ENCODE measurements at regions not wholly inside any gene's neighbourhood (a gene's known extent, or its start where the extent isn't known, plus 50 kb on each side); places are given as distances from the start of the nearest gene placed in this dataset.

- Mint-ChIP-seq H3K36me3 (no peaks in the 10 kb centered on the region), H3K27ac (no peak overlapping the region), H3K4me1 (peaks cover 1% of the 10 kb centered on the region), H3K9me3 (peaks cover 4% of the 10 kb centered on the region), H3K27me3 (peaks cover 2% of the 10 kb centered on the region), H3K4me3 (no peak overlapping the region)
- ATAC-seq (ENCODE audit: low read depth) (no peak), DNase-seq (no peak)
- POLR2A ChIA-PET = no interaction called here
These were observed 108.2 kb upstream of the KBTBD8 start for GRCh38 chr3:66889750-66890494.

- no peak overlapping the region for H3K27ac Mint-ChIP-seq
- no peaks in the 10 kb centered on the region for H3K27me3 Mint-ChIP-seq
- POLR2A ChIA-PET = no interaction called here
- no peak for ATAC-seq (ENCODE audit: low read depth)
- peaks cover 20% of the 10 kb centered on the region for H3K9me3 Mint-ChIP-seq
- H3K36me3 Mint-ChIP-seq = no peaks in the 10 kb centered on the region
- no peaks in the 10 kb centered on the region for H3K4me1 Mint-ChIP-seq
- H3K4me3 Mint-ChIP-seq = no peak overlapping the region
- no peak for DNase-seq
These were observed 100.0 kb upstream of the KBTBD8 start for GRCh38 chr3:66898155-66898554.

GRCh38 chr3:66904336-66904735 is 93.8 kb upstream of the KBTBD8 start:
- H3K4me3 Mint-ChIP-seq = no peak overlapping the region
- H3K4me1 Mint-ChIP-seq = no peaks in the 10 kb centered on the region

GRCh38 chr3:66904831-66905493 is 93.1 kb upstream of the KBTBD8 start:
- no peak for DNase-seq
- Mint-ChIP-seq H3K9me3 (peaks cover 7% of the 10 kb centered on the region), H3K4me1 (no peaks in the 10 kb centered on the region), H3K27me3 (no peaks in the 10 kb centered on the region), H3K36me3 (no peaks in the 10 kb centered on the region), H3K27ac (no peak overlapping the region), H3K4me3 (no peak overlapping the region)
- POLR2A ChIA-PET = interaction anchor here (0.7 kb wide), 1 partner anchor 1830 kb away, joined by 3 read pairs; no protein-coding TSS in a partner anchor
- no peak for ATAC-seq (ENCODE audit: low read depth)

More at GRCh38 chr3:66904336-66904735, 93.8 kb upstream of the KBTBD8 start:
- Mint-ChIP-seq H3K27me3 (no peaks in the 10 kb centered on the region), H3K36me3 (no peaks in the 10 kb centered on the region), H3K27ac (no peak overlapping the region), H3K9me3 (peaks cover 9% of the 10 kb centered on the region)
- ATAC-seq (ENCODE audit: low read depth) (no peak), DNase-seq (no peak)
- POLR2A ChIA-PET = no interaction called here

- Mint-ChIP-seq H3K4me3 (no peak overlapping the region), H3K9me3 (peaks cover 4% of the 10 kb centered on the region), H3K36me3 (no peaks in the 10 kb centered on the region), H3K27ac (no peak overlapping the region), H3K4me1 (no peaks in the 10 kb centered on the region), H3K27me3 (no peaks in the 10 kb centered on the region)
- POLR2A ChIA-PET = no interaction called here
- ATAC-seq (ENCODE audit: low read depth) = no peak
- DNase-seq = no peak
These were observed 91.0 kb upstream of the KBTBD8 start for GRCh38 chr3:66907136-66907535.

GRCh38 chr3:66910266-66911055 is 87.6 kb upstream of the KBTBD8 start:
- Mint-ChIP-seq H3K4me3 (no peak overlapping the region), H3K27ac (no peak overlapping the region), H3K27me3 (no peaks in the 10 kb centered on the region), H3K4me1 (no peaks in the 10 kb centered on the region), H3K9me3 (no peaks in the 10 kb centered on the region), H3K36me3 (no peaks in the 10 kb centered on the region)
- POLR2A ChIA-PET = no interaction called here
- no peak for DNase-seq
- ATAC-seq (ENCODE audit: low read depth) = no peak

GRCh38 chr3:66912306-66912705 is 85.8 kb upstream of the KBTBD8 start:
- Mint-ChIP-seq H3K36me3 (no peaks in the 10 kb centered on the region), H3K27ac (no peak overlapping the region), H3K4me3 (no peak overlapping the region), H3K4me1 (no peaks in the 10 kb centered on the region), H3K27me3 (no peaks in the 10 kb centered on the region), H3K9me3 (peaks cover 3% of the 10 kb centered on the region)
- ATAC-seq (ENCODE audit: low read depth) (no peak), DNase-seq (no peak)
- POLR2A ChIA-PET = no interaction called here

- Mint-ChIP-seq H3K9me3 (no peaks in the 10 kb centered on the region), H3K4me1 (no peaks in the 10 kb centered on the region), H3K4me3 (no peak overlapping the region), H3K27ac (no peak overlapping the region), H3K36me3 (no peaks in the 10 kb centered on the region), H3K27me3 (peaks cover 12% of the 10 kb centered on the region)
- POLR2A ChIA-PET = no interaction called here
- no peak for ATAC-seq (ENCODE audit: low read depth)
- DNase-seq = no peak
These were observed 76.0 kb upstream of the KBTBD8 start for GRCh38 chr3:66922058-66922457.

GRCh38 chr3:66923969-66924368 is 74.1 kb upstream of the KBTBD8 start:
- Mint-ChIP-seq H3K27ac (no peak overlapping the region), H3K4me1 (no peaks in the 10 kb centered on the region), H3K27me3 (peaks cover 12% of the 10 kb centered on the region), H3K9me3 (no peaks in the 10 kb centered on the region), H3K4me3 (no peak overlapping the region), H3K36me3 (no peaks in the 10 kb centered on the region)
- DNase-seq (no peak), ATAC-seq (ENCODE audit: low read depth) (no peak)
- POLR2A ChIA-PET = no interaction called here

GRCh38 chr3:66928252-66928651 is 69.9 kb upstream of the KBTBD8 start:
- no peak overlapping the region for H3K4me3 Mint-ChIP-seq
- H3K9me3 Mint-ChIP-seq = no peaks in the 10 kb centered on the region
- POLR2A ChIA-PET = no interaction called here
- H3K4me1 Mint-ChIP-seq = no peaks in the 10 kb centered on the region
- DNase-seq (no peak), ATAC-seq (ENCODE audit: low read depth) (no peak)
- peaks cover 30% of the 10 kb centered on the region for H3K27me3 Mint-ChIP-seq
- H3K27ac Mint-ChIP-seq = no peak overlapping the region
- H3K36me3 Mint-ChIP-seq = no peaks in the 10 kb centered on the region

- Mint-ChIP-seq H3K4me1 (no peaks in the 10 kb centered on the region), H3K36me3 (no peaks in the 10 kb centered on the region), H3K27me3 (peaks cover 22% of the 10 kb centered on the region), H3K27ac (no peak overlapping the region), H3K4me3 (no peak overlapping the region), H3K9me3 (no peaks in the 10 kb centered on the region)
- ATAC-seq (ENCODE audit: low read depth) (no peak), DNase-seq (no peak)
- POLR2A ChIA-PET = no interaction called here
These were observed 66.8 kb upstream of the KBTBD8 start for GRCh38 chr3:66931291-66931690.

GRCh38 chr3:66931699-66932098 is 66.4 kb upstream of the KBTBD8 start:
- Mint-ChIP-seq H3K36me3 (no peaks in the 10 kb centered on the region), H3K4me1 (no peaks in the 10 kb centered on the region), H3K9me3 (no peaks in the 10 kb centered on the region), H3K27me3 (peaks cover 20% of the 10 kb centered on the region), H3K4me3 (no peak overlapping the region), H3K27ac (no peak overlapping the region)
- POLR2A ChIA-PET = no interaction called here
- no peak for DNase-seq
- no peak for ATAC-seq (ENCODE audit: low read depth)

GRCh38 chr3:66933233-66933632 is 64.9 kb upstream of the KBTBD8 start:
- Mint-ChIP-seq H3K4me3 (no peak overlapping the region), H3K4me1 (no peaks in the 10 kb centered on the region), H3K27ac (no peak overlapping the region), H3K27me3 (peaks cover 21% of the 10 kb centered on the region), H3K9me3 (no peaks in the 10 kb centered on the region), H3K36me3 (no peaks in the 10 kb centered on the region)
- DNase-seq (no peak), ATAC-seq (ENCODE audit: low read depth) (no peak)
- POLR2A ChIA-PET = no interaction called here

- Mint-ChIP-seq H3K9me3 (no peaks in the 10 kb centered on the region), H3K4me3 (no peak overlapping the region), H3K36me3 (no peaks in the 10 kb centered on the region), H3K27ac (no peak overlapping the region), H3K27me3 (peaks cover 22% of the 10 kb centered on the region), H3K4me1 (no peaks in the 10 kb centered on the region)
- DNase-seq (no peak), ATAC-seq (ENCODE audit: low read depth) (no peak)
- POLR2A ChIA-PET = no interaction called here
These were observed 64.1 kb upstream of the KBTBD8 start for GRCh38 chr3:66934041-66934440.

Data from activated naive CD8-positive, alpha-beta T cell treated with anti-CD3 and anti-CD28 coated beads, Interleukin-2, amount 10 ng/mL, durations not matched to agents 7 days and 5 days (primary cell).